A673 (cell line): ENCODE measurements at regions not wholly inside any gene's neighbourhood (a gene's known extent, or its start where the extent isn't known, plus 50 kb on each side); places are given as distances from the start of the nearest gene placed in this dataset.

Source experiments
- BruUV-seq: library from RNA; stranded (reverse); fragments of 400-500 nt; replicated peaks from 2 replicates; lab custom pipeline; 2021; lab: Mats Ljungman, UMichigan
- CTCF ChIA-PET: fragments of 300-600 bp; sonication (Branson Sonifier 250); formaldehyde crosslinking; loops from one replicate; lab custom pipeline; 2022; ENCODE audit warnings: antibody characterized with exemption; lab: Charles Lee
- POLR2A ChIA-PET: fragments of 300-600 bp; sonication (Branson Sonifier 250); formaldehyde crosslinking; loops from one replicate; lab custom pipeline; 2022; ENCODE audit warnings: antibody characterized with exemption; ENCODE audit not compliant: low non-redundant PET; lab: Charles Lee
- DNase-seq: peaks from one replicate; pipeline ENCODE4 v3.0.0-alpha.2; 2015; ENCODE audit warnings: low spot score
- H3K27ac ChIP-seq: fragments of 200-600 bp; sonication (generic); 2 replicates; pipeline ENCODE4 v1.5.1; 2016; ENCODE audit warnings: mixed run types, low read depth, mild to moderate bottlenecking, mixed read lengths, antibody characterized with exemption, low read length; ENCODE audit not compliant: poor library complexity, severe bottlenecking
- H3K27me3 ChIP-seq: fragments of 200-600 bp; sonication (generic); replicated peaks from 2 replicates; pipeline ENCODE4 v1.6.1; 2017; ENCODE audit warnings: mixed run types, low read depth, mild to moderate bottlenecking, mixed read lengths, antibody characterized with exemption, low read length; ENCODE audit not compliant: insufficient read depth, poor library complexity
- H3K36me3 ChIP-seq: fragments of 200-600 bp; sonication (generic); 2 replicates; pipeline ENCODE4 v1.6.1; 2016; ENCODE audit warnings: mixed run types, mild to moderate bottlenecking, mixed read lengths, antibody characterized with exemption, low read length; ENCODE audit not compliant: insufficient read depth, poor library complexity, severe bottlenecking
- H3K4me1 ChIP-seq: fragments of 200-600 bp; sonication (generic); 2 replicates; pipeline ENCODE4 v1.6.1; 2017; ENCODE audit warnings: mixed run types, mild to moderate bottlenecking, mixed read lengths, antibody characterized with exemption, low read length; ENCODE audit not compliant: insufficient read depth, poor library complexity, severe bottlenecking
- H3K4me3 ChIP-seq: fragments of 200-600 bp; sonication (generic); 2 replicates; pipeline ENCODE4 v1.5.1; 2016; ENCODE audit warnings: low read depth, mixed run types, mild to moderate bottlenecking, mixed read lengths, low read length; ENCODE audit not compliant: poor library complexity, severe bottlenecking
- H3K9me3 ChIP-seq: fragments of 200-600 bp; sonication (generic); 2 replicates; pipeline ENCODE4 v1.6.1; 2016; ENCODE audit warnings: mixed run types, low read depth, mild to moderate bottlenecking, mixed read lengths, antibody characterized with exemption, low read length; ENCODE audit not compliant: poor library complexity, severe bottlenecking
- EZH2 ChIP-seq: fragments of 200-600 bp; sonication (generic); IDR thresholded peaks from 2 replicates; pipeline ENCODE4 v1.6.1; 2017; ENCODE audit warnings: borderline replicate concordance, low read depth, mild to moderate bottlenecking, mixed read lengths, antibody characterized with exemption, low read length; ENCODE audit not compliant: poor library complexity, severe bottlenecking
- intact Hi-C: fragments of 100-400 bp; cut with micrococcal nuclease; formaldehyde crosslinking; loops from one replicate; pipeline ENCODE4 v1.10.0; 2022; ENCODE audit not compliant: unreplicated experiment
- TF ChIP-seq, protein P1 (sequence below): fragments of 300-800, 200-600 bp; sonication (generic); conservative IDR thresholded peaks from 2 replicates; pipeline ENCODE4 v1.5.1; 2017; ENCODE audit warnings: low read depth, mild to moderate bottlenecking, antibody characterized with exemption, low read length, moderate library complexity, mixed read lengths

DNA sequence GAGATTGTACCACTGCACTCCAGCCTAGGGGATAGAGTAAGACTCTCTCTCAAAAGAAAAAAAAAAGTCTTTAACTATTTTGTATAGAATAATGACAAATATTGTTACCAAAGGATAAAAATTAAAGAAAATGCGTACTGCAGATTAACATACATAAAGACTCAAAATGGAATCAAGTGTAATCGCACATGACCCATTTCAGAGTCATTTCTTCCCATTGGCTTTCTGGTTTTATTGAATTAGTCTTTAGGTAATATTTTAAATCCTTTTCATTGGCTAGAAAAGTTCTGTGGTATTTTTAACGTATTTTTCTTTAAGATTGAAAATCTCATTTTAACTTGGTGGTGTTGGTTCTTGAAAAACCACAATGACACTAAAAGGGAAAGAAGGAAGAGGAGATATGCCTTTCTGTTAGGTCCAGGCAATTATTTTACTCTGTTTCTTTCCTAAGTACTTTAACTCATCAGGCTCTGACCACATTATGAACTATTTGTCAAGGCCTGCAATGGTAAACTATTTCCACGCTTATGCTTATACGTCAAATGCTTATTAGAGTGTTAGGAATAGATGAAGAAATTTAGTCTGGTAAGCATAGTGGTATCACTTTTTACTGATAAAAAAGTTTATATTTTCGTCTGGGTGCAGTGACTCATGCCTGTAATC is 52.3 kb downstream of the PLEKHG1 start:
- POLR2A ChIA-PET = no interaction called here
- no peak for DNase-seq
- CTCF ChIA-PET = no interaction called here
- Histone ChIP-seq H3K36me3 (no peaks in the 10 kb centered on the region), H3K27ac (no peak overlapping the region), H3K4me1 (no peaks in the 10 kb centered on the region), H3K27me3 (no peaks in the 10 kb centered on the region), H3K9me3 (no peaks in the 10 kb centered on the region), H3K4me3 (no peak overlapping the region)
- intact Hi-C loops = no loop called here
- TF ChIP-seq, protein P1, sequence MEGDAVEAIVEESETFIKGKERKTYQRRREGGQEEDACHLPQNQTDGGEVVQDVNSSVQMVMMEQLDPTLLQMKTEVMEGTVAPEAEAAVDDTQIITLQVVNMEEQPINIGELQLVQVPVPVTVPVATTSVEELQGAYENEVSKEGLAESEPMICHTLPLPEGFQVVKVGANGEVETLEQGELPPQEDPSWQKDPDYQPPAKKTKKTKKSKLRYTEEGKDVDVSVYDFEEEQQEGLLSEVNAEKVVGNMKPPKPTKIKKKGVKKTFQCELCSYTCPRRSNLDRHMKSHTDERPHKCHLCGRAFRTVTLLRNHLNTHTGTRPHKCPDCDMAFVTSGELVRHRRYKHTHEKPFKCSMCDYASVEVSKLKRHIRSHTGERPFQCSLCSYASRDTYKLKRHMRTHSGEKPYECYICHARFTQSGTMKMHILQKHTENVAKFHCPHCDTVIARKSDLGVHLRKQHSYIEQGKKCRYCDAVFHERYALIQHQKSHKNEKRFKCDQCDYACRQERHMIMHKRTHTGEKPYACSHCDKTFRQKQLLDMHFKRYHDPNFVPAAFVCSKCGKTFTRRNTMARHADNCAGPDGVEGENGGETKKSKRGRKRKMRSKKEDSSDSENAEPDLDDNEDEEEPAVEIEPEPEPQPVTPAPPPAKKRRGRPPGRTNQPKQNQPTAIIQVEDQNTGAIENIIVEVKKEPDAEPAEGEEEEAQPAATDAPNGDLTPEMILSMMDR = no peak
- no peak for TF ChIP-seq EZH2
- no TSS peak for BruUV-seq

DNA sequence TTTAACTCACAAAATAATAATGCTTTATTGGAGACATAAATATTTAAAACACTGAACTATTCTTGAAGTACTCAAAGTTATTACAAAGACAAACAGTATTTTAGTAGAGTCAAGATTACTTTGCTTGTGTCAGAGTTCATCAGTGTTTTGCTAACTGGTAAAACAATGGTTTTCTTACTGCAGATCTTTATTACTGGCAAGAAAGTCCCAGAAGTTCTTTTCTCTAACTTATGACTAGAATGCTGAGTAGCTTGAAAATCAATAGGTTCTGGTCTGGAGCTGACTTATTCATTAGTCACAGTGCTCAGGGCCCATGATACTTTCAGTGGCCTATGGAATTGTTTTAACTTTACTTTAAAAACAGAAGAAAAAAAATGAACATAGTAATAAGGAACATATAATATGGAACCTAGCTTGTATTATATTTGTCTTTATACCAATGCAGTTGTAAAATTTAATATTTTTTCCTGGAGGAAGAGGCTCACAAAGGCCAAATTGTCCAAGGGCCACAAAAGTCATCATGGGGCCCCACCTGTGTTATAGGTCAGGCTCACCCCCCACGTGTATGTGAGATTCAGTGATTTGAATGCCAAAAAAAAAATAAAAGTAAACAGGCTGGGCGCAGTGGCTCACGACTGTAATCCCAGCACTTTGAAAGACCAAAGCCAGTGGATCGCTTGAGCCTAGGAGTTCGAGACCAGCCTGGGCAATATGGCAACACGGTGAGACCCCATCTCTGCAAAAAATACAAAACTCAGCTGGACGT is 53.3 kb downstream of the PLEKHG1 start:
- POLR2A ChIA-PET = no interaction called here
- Histone ChIP-seq H3K27ac (no peak overlapping the region), H3K4me1 (no peaks in the 10 kb centered on the region), H3K9me3 (no peaks in the 10 kb centered on the region), H3K27me3 (no peaks in the 10 kb centered on the region), H3K36me3 (no peaks in the 10 kb centered on the region), H3K4me3 (no peak overlapping the region)
- BruUV-seq = no TSS peak
- CTCF ChIA-PET = no interaction called here
- DNase-seq = no peak
- TF ChIP-seq EZH2 = no peak
- TF ChIP-seq, protein P1 = no peak
- intact Hi-C loops = no loop called here

DNA sequence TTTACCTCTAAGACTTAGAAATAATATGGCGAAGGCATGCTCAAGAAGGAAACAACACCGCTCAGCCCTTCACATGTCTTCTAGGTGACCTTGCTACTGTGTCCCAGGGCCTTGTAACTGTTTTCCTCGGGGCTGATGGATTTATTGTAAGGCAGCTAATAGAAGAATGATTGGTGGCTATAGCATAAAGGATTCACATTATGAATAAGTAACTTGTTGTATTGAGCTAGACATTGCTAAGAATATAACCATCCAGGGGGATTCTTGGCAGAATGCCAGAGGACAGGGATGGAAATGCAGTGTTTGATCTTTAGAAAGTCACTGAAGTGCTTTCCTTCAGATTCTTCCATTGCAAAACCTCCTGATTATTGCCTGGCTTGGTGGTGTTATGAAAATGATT is 54.9 kb downstream of the PLEKHG1 start:
- Histone ChIP-seq H3K27me3 (no peaks in the 10 kb centered on the region), H3K9me3 (no peaks in the 10 kb centered on the region), H3K27ac (no peak overlapping the region), H3K36me3 (no peaks in the 10 kb centered on the region), H3K4me1 (peaks cover 10% of the 10 kb centered on the region), H3K4me3 (no peak overlapping the region)
- no TSS peak for BruUV-seq
- no peak for DNase-seq
- intact Hi-C loops = no loop called here
- ChIA-PET CTCF (no interaction called here), POLR2A (no interaction called here)
- TF ChIP-seq, protein P1 = no peak
- no peak for TF ChIP-seq EZH2
